T1000 (cell line): ENCODE measurements at regions not wholly inside any gene's neighbourhood (a gene's known extent, or its start where the extent isn't known, plus 50 kb on each side); places are given as distances from the start of the nearest gene placed in this dataset.

ENCODE experiments used
- DNase-seq: peaks from one replicate; lab custom pipeline; 2025; ENCODE audit warnings: mixed read lengths; lab: John Stamatoyannopoulos, UW

GRCh38 chr10:78923647-78924318, 145.0 kb upstream of the ZMIZ1 start:
- DNase-seq: no peak

- no peak for DNase-seq
Observed at GRCh38 chr10:78924319-78925003, 144.3 kb upstream of the ZMIZ1 start.

GRCh38 chr10:78925275-78925674, 143.5 kb upstream of the ZMIZ1 start:
- DNase-seq: no peak

GRCh38 chr10:78925800-78926319, 142.9 kb upstream of the ZMIZ1 start:
- peak; percentile 57 for DNase-seq

GRCh38 chr10:78927257-78927995, 141.3 kb upstream of the ZMIZ1 start:
- peak; percentile 27 for DNase-seq

- DNase-seq: no peak
Observed at GRCh38 chr10:78928330-78928729, 140.4 kb upstream of the ZMIZ1 start.

GRCh38 chr10:78929541-78929940, 139.2 kb upstream of the ZMIZ1 start:
- DNase-seq: no peak

GRCh38 chr10:78931321-78932053, 137.3 kb upstream of the ZMIZ1 start:
- peak; percentile 77 for DNase-seq

- DNase-seq: no peak
Observed at GRCh38 chr10:78932054-78932386, 136.7 kb upstream of the ZMIZ1 start.

- DNase-seq: no peak
Observed at GRCh38 chr10:78932861-78933260, 135.9 kb upstream of the ZMIZ1 start.

- DNase-seq: no peak
Observed at GRCh38 chr10:78933828-78934531, 134.8 kb upstream of the ZMIZ1 start.

- DNase-seq: no peak
Observed at GRCh38 chr10:78934532-78934898, 134.3 kb upstream of the ZMIZ1 start.

- no peak for DNase-seq
Observed at GRCh38 chr10:78934994-78935602, 133.7 kb upstream of the ZMIZ1 start.

GRCh38 chr10:78935697-78936407, 132.9 kb upstream of the ZMIZ1 start:
- no peak for DNase-seq

GRCh38 chr10:78936412-78937342, 132.1 kb upstream of the ZMIZ1 start:
- no peak for DNase-seq

- no peak for DNase-seq
Observed at GRCh38 chr10:78937393-78937792, 131.4 kb upstream of the ZMIZ1 start.

GRCh38 chr10:78937800-78938694, 130.7 kb upstream of the ZMIZ1 start:
- DNase-seq: no peak
